ENCODE measurements at regions not wholly inside any gene's neighbourhood (a gene's known extent, or its start where the extent isn't known, plus 50 kb on each side); places are given as distances from the start of the nearest gene placed in this dataset.

- ATAC-seq (no peak), DNase-seq (ENCODE audit: low read depth, low spot score) (no peak)
- POLR2A ChIA-PET, result no interaction called here
- Histone ChIP-seq H3K27ac (ENCODE audit: low read depth, low read length) (no peak overlapping the region), H3K4me3 (replicated peaks in 1 of 2; ENCODE audit: low read depth in 1 of 2, low read length in 2 of 2) (no peak overlapping the region), H3K9ac (ENCODE audit: low read length) (no peak overlapping the region), H3K4me1 (ENCODE audit: control insufficient read depth in 1 of 2, insufficient read depth in 2 of 2, low read length in 2 of 2) (no peaks in the 10 kb centered on the region), H4K20me1 (ENCODE audit: insufficient read depth) (no peaks in the 10 kb centered on the region), H3K4me2 (ENCODE audit: low read length) (no peak overlapping the region), H2AFZ (ENCODE audit: low read depth, low read length, poor library complexity, severe bottlenecking) (no peak overlapping the region), H3K27me3 (ENCODE audit: insufficient read depth, low read length) (no peaks in the 10 kb centered on the region), H3K79me2 (ENCODE audit: insufficient read depth, low read length) (no peaks in the 10 kb centered on the region), H3K9me2 (ENCODE audit: insufficient read depth) (no peaks in the 10 kb centered on the region), H3K36me3 (ENCODE audit: control insufficient read depth in 1 of 2, insufficient read depth in 2 of 2, low read length in 2 of 2) (no peaks in the 10 kb centered on the region), H3K9me3 (ENCODE audit: control insufficient read depth in 1 of 2, insufficient read depth in 1 of 2, low read depth in 1 of 2, low read length in 2 of 2) (peaks cover 6 to 9% of the 10 kb centered on the region in 2 experiments; a peak in 3 of 4 replicates)
- TF ChIP-seq POLR2A (IDR thresholded peaks at IDR 0.05; ENCODE audit: borderline replicate concordance, extremely low read depth, insufficient read depth, insufficient read length), result no peak
- TF ChIP-seq EZH2 (IDR thresholded peaks at IDR 0.05), result no peak
- TF ChIP-seq MAX (IDR thresholded peaks at IDR 0.05), result no peak
- TF ChIP-seq ZFX (IDR thresholded peaks at IDR 0.05), result no peak
- TF ChIP-seq RAD21 (IDR thresholded peaks at IDR 0.05; ENCODE audit: low read depth), result no peak
- no peak for TF ChIP-seq ZBTB33 (IDR thresholded peaks at IDR 0.05; ENCODE audit: extremely low read depth, insufficient replicate concordance, low read length)
- TF ChIP-seq JUND (IDR thresholded peaks at IDR 0.05), result no peak
- TF ChIP-seq SRF (IDR thresholded peaks at IDR 0.05; ENCODE audit: low read depth), result no peak
- TF ChIP-seq CBX3 (IDR thresholded peaks at IDR 0.05; ENCODE audit: low read depth), result no peak
- RAD21 ChIA-PET (ENCODE audit: low non-redundant PET in 1 of 2, low total read pairs in 2 of 2, uncharacterized antibody in 2 of 2, unreplicated experiment in 2 of 2), result no interaction called here
- CTCF ChIA-PET, result no interaction called here
- no TSS peak for BruUV-seq (replicated peaks)
- intact Hi-C loops (cut with micrococcal nuclease), result no loop called here
These were observed 223.5 kb upstream of the SYT10 start for GRCh38 chr12:33663000-33663654.

GRCh38 chr12:33669349-33669748 lies 229.7 kb upstream of the SYT10 start:
- no peaks in the 10 kb centered on the region for H3K36me3 ChIP-seq (ENCODE audit: control insufficient read depth in 1 of 2, insufficient read depth in 2 of 2, low read length in 2 of 2)
- POLR2A ChIA-PET, result no interaction called here
- H3K9me3 ChIP-seq (ENCODE audit: control insufficient read depth in 1 of 2, insufficient read depth in 1 of 2, low read depth in 1 of 2, low read length in 2 of 2), result peaks cover 6 to 9% of the 10 kb centered on the region in 2 experiments; a peak in 3 of 4 replicates
- CTCF ChIA-PET, result no interaction called here
- no peaks in the 10 kb centered on the region for H3K27me3 ChIP-seq (ENCODE audit: insufficient read depth, low read length)
- H2AFZ ChIP-seq (ENCODE audit: low read depth, low read length, poor library complexity, severe bottlenecking), result no peak overlapping the region
- BruUV-seq (replicated peaks), result no TSS peak
- H3K79me2 ChIP-seq (ENCODE audit: insufficient read depth, low read length), result no peaks in the 10 kb centered on the region
- H3K9me2 ChIP-seq (ENCODE audit: insufficient read depth), result no peaks in the 10 kb centered on the region
- H4K20me1 ChIP-seq (ENCODE audit: insufficient read depth), result no peaks in the 10 kb centered on the region
- RAD21 ChIA-PET (ENCODE audit: low non-redundant PET in 1 of 2, low total read pairs in 2 of 2, uncharacterized antibody in 2 of 2, unreplicated experiment in 2 of 2), result no interaction called here
- DNase-seq (ENCODE audit: low read depth, low spot score), result no peak
- no peak for ATAC-seq
- no peak overlapping the region for H3K27ac ChIP-seq (ENCODE audit: low read depth, low read length)
- no peak overlapping the region for H3K4me3 ChIP-seq (replicated peaks in 1 of 2; ENCODE audit: low read depth in 1 of 2, low read length in 2 of 2)
- H3K4me1 ChIP-seq (ENCODE audit: control insufficient read depth in 1 of 2, insufficient read depth in 2 of 2, low read length in 2 of 2), result no peaks in the 10 kb centered on the region
- no peak overlapping the region for H3K4me2 ChIP-seq (ENCODE audit: low read length)
- H3K9ac ChIP-seq (ENCODE audit: low read length), result no peak overlapping the region
- intact Hi-C loops (cut with micrococcal nuclease), result no loop called here
- no peak for TF ChIP-seq FOSL1 (IDR thresholded peaks at IDR 0.05; ENCODE audit: low read depth)
- no peak for TF ChIP-seq POLR2A (IDR thresholded peaks at IDR 0.05; ENCODE audit: borderline replicate concordance, extremely low read depth, insufficient read depth, insufficient read length)
- no peak for TF ChIP-seq CEBPB (IDR thresholded peaks at IDR 0.05; ENCODE audit: low read depth)
- TF ChIP-seq TCF7L2 (IDR thresholded peaks at IDR 0.05; ENCODE audit: borderline replicate concordance, extremely low read depth, insufficient read depth, insufficient read length), result no peak
- no peak for TF ChIP-seq JUND (IDR thresholded peaks at IDR 0.05)
- no peak for TF ChIP-seq ZNF274 (IDR thresholded peaks at IDR 0.05; ENCODE audit: low read depth, low read length)
- TF ChIP-seq CTCF (IDR thresholded peaks at IDR 0.05 in 2 of 3, conservative IDR thresholded peaks at IDR 0.05 in 1 of 3; ENCODE audit: borderline replicate concordance in 1 of 3, insufficient read depth in 1 of 3, low read depth in 2 of 3, low read length in 2 of 3), result no peak
- TF ChIP-seq ELF1 (IDR thresholded peaks at IDR 0.05; ENCODE audit: borderline replicate concordance, low read depth), result no peak
- TF ChIP-seq SP1 (IDR thresholded peaks at IDR 0.05; ENCODE audit: low read depth), result no peak
- TF ChIP-seq RAD21 (IDR thresholded peaks at IDR 0.05; ENCODE audit: low read depth), result no peak
- TF ChIP-seq POLR2AphosphoS5 (IDR thresholded peaks at IDR 0.05; ENCODE audit: low read depth, low read length), result no peak
- TF ChIP-seq ZFX (IDR thresholded peaks at IDR 0.05), result no peak
- TF ChIP-seq EGR1 (IDR thresholded peaks at IDR 0.05; ENCODE audit: low read depth), result no peak

Data from HCT116 (cell line).